Right ventricle myocardium inferior (tissue), 1 donor: ENCODE measurements at regions not wholly inside any gene's neighbourhood (a gene's known extent, or its start where the extent isn't known, plus 50 kb on each side); places are given as distances from the start of the nearest gene placed in this dataset.

Experiments used
- ATAC-seq: fragments of 200-7000 bp; cut with Tn5 transposase; one replicate; pipeline ENCODE4 v1.9.1; 2020; ENCODE audit warnings: mild to moderate bottlenecking, moderate library complexity
- DNase-seq: peaks from one replicate; pipeline ENCODE4 v3.0.0; 2021; ENCODE audit errors: missing footprints
- intact Hi-C: fragments of 100-400 bp; cut with DNase I; formaldehyde crosslinking; loops from one replicate; pipeline ENCODE4 v1.11.0; 2022
- donor health status: DM: no; HTN: yes; CAD: no; lungs with severe emphysema.

- intact Hi-C loops: loop anchor here (10.0 kb wide), 1 partner anchor 124 kb away; no protein-coding TSS in a partner anchor
- ATAC-seq (no peak), DNase-seq (no peak)
Measured at GRCh38 chr20:16128538-16129106, 444.6 kb downstream of the KIF16B start.

GRCh38 chr20:16125816-16126215, 447.4 kb downstream of the KIF16B start:
- DNase-seq (no peak), ATAC-seq (peak; percentile 91)
- intact Hi-C loops: loop anchor here (10.0 kb wide), 1 partner anchor 121 kb away; no protein-coding TSS in a partner anchor

GRCh38 chr20:16124911-16125776, 448.1 kb downstream of the KIF16B start:
- no peak for ATAC-seq
- intact Hi-C loops: loop anchor here (10.0 kb wide), 1 partner anchor 120 kb away; no protein-coding TSS in a partner anchor
- no peak for DNase-seq

- no peak for DNase-seq
- intact Hi-C loops: loop anchor here (10.0 kb wide), 1 partner anchor 120 kb away; no protein-coding TSS in a partner anchor
- ATAC-seq: no peak
Measured at GRCh38 chr20:16124491-16124890, 448.8 kb downstream of the KIF16B start.

GRCh38 chr20:16123623-16124022, 449.6 kb downstream of the KIF16B start:
- intact Hi-C loops: loop anchor here (10.0 kb wide), 1 partner anchor 119 kb away; no protein-coding TSS in a partner anchor
- DNase-seq: no peak
- no peak for ATAC-seq

GRCh38 chr20:16119909-16120308, 453.3 kb downstream of the KIF16B start:
- intact Hi-C loops: loop anchor here (10.0 kb wide), 1 partner anchor 115 kb away; no protein-coding TSS in a partner anchor
- DNase-seq: no peak
- no peak for ATAC-seq

GRCh38 chr20:16115911-16116552, 457.2 kb downstream of the KIF16B start:
- intact Hi-C loops: no loop called here
- ATAC-seq (peak; percentile 96), DNase-seq (no peak)

GRCh38 chr20:16113736-16114135, 459.5 kb downstream of the KIF16B start:
- intact Hi-C loops: no loop called here
- ATAC-seq (no peak), DNase-seq (no peak)

GRCh38 chr20:16111852-16112412, 461.3 kb downstream of the KIF16B start:
- intact Hi-C loops: no loop called here
- ATAC-seq (no peak), DNase-seq (no peak)

- ATAC-seq (no peak), DNase-seq (no peak)
- intact Hi-C loops: no loop called here
Measured at GRCh38 chr20:16111172-16111832, 461.9 kb downstream of the KIF16B start.

GRCh38 chr20:16107172-16107870, 465.9 kb downstream of the KIF16B start:
- DNase-seq: no peak
- intact Hi-C loops: no loop called here
- ATAC-seq: peak; percentile 51

- intact Hi-C loops: no loop called here
- DNase-seq (no peak), ATAC-seq (no peak)
Measured at GRCh38 chr20:16106191-16106849, 466.9 kb downstream of the KIF16B start.

GRCh38 chr20:16104783-16105182, 468.5 kb downstream of the KIF16B start:
- ATAC-seq (no peak), DNase-seq (no peak)
- intact Hi-C loops: no loop called here
